Prostate gland (tissue), 2 donors: ENCODE measurements at regions not wholly inside any gene's neighbourhood (a gene's known extent, or its start where the extent isn't known, plus 50 kb on each side); places are given as distances from the start of the nearest gene placed in this dataset.

Source experiments
- DNase-seq: peaks from one replicate; pipeline ENCODE4 v3.0.0-alpha.2; 2019; ENCODE audit warnings: low spot score
- H3K27ac ChIP-seq, 2 donors: fragments of 200-600 bp; sonication (generic); 2 replicates each; pipeline ENCODE4 v1.5.1; 2017 to 2019
- H3K27me3 ChIP-seq: fragments of 200-600 bp; sonication (generic); replicated peaks from 2 replicates; pipeline ENCODE4 v1.5.1; 2019; ENCODE audit not compliant: insufficient read depth
- H3K36me3 ChIP-seq, 2 donors: fragments of 200-600 bp; sonication (generic); 1 replicate in 1 of 2; 2 replicates in 1 of 2; pipeline versions ENCODE4 v1.5.1 to v1.8.1; 2017 to 2019
- H3K4me1 ChIP-seq: fragments of 200-600 bp; sonication (generic); replicated peaks from 2 replicates; pipeline ENCODE4 v1.5.1; 2019
- H3K4me3 ChIP-seq, 2 donors: fragments of 200-600 bp; sonication (generic); 2 replicates each; pipeline ENCODE4 v1.5.1; 2017 to 2019
- H3K9me3 ChIP-seq: fragments of 200-600 bp; sonication (generic); 2 replicates; pipeline ENCODE4 v1.5.1; 2017
- POLR2A ChIP-seq: fragments of 450-650 bp; IDR thresholded peaks from one replicate; pipeline ENCODE4 v1.6.1; 2016; ENCODE audit warnings: antibody characterized with exemption, mild to moderate bottlenecking
- POLR2AphosphoS5 ChIP-seq: sonication (generic); formaldehyde crosslinking; IDR thresholded peaks from one replicate; pipeline ENCODE4 v1.6.1; 2017; ENCODE audit warnings: antibody characterized with exemption
- WGBS: methylation state at CpG from one replicate; pipeline ENCODE4 v1.1.5; 2018; 5-methylcytosine and 5-hydroxymethylcytosine counted together
- intact Hi-C: fragments of 100-400 bp; cut with DNase I; formaldehyde crosslinking; loops from one replicate; pipeline ENCODE4 v1.14.2; 2022
- TF ChIP-seq, protein P1 (sequence below), 4 experiments: fragments of 200-600 bp in 2 of 4; fragments of 450-650 bp in 2 of 4; sonication (generic) in 2 of 4; IDR thresholded peaks; 1 replicate in 3 of 4; 2 replicates in 1 of 4; pipeline ENCODE4 v1.5.1; 2016 to 2019; ENCODE audit warnings: antibody characterized with exemption in 4 of 4, mild to moderate bottlenecking in 2 of 4, moderate library complexity in 2 of 4

DNA sequence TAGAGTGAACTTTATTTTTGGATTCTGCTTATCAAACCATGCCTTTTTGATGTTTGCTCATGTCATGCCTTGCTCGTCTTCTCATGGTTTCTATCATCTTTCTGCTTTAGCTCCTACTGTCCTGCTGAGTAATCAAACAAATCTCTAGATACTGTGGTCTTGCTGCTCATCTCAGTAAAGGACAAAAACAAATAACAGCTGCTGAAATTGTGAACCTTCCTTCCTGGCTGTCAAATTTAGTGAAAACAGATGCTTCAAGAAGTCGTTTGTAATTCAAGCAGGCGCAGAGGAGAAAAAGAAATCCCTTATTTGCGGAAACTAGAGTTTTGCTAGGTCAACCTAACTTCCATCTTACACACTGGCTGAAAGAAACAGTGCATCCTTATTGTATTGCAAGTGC lies 616.1 kb upstream of the ALCAM start:
- H3K9me3 ChIP-seq = no peaks in the 10 kb centered on the region
- no peaks in the 10 kb centered on the region for H3K36me3 ChIP-seq
- 48% methylated on average over 4 of the region's 4 CpGs for WGBS
- intact Hi-C loops = no loop called here
- no peak overlapping the region for H3K4me3 ChIP-seq
- no peak overlapping the region for H3K27ac ChIP-seq
- H3K27me3 ChIP-seq = no peaks in the 10 kb centered on the region
- no peak for DNase-seq
- TF ChIP-seq POLR2A (no peak), POLR2AphosphoS5 (no peak)
- TF ChIP-seq, protein P1, sequence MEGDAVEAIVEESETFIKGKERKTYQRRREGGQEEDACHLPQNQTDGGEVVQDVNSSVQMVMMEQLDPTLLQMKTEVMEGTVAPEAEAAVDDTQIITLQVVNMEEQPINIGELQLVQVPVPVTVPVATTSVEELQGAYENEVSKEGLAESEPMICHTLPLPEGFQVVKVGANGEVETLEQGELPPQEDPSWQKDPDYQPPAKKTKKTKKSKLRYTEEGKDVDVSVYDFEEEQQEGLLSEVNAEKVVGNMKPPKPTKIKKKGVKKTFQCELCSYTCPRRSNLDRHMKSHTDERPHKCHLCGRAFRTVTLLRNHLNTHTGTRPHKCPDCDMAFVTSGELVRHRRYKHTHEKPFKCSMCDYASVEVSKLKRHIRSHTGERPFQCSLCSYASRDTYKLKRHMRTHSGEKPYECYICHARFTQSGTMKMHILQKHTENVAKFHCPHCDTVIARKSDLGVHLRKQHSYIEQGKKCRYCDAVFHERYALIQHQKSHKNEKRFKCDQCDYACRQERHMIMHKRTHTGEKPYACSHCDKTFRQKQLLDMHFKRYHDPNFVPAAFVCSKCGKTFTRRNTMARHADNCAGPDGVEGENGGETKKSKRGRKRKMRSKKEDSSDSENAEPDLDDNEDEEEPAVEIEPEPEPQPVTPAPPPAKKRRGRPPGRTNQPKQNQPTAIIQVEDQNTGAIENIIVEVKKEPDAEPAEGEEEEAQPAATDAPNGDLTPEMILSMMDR (IDR thresholded peaks at IDR 0.05) = no peak
- H3K4me1 ChIP-seq = no peaks in the 10 kb centered on the region

DNA sequence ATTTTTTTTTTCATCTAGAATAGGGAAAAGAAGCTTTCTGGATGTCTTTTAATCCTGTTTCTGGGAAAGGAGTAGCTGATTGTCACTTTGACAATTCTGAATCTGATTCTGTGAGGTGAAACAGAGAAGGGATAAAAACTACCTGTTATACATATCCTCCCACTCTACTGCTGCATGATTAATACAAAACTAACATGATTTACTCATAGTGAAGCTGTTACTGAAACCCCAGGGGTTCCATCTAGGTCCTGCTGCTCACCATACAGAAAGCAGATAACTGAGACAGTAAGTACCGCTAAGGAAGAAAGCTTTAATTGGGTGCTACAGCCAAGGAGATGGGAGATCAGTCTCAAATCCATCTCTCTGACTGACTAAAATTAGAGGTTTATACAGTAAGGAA lies 610.9 kb upstream of the ALCAM start:
- intact Hi-C loops = no loop called here
- WGBS = 100% methylated on average over 1 of the region's 1 CpG

DNA sequence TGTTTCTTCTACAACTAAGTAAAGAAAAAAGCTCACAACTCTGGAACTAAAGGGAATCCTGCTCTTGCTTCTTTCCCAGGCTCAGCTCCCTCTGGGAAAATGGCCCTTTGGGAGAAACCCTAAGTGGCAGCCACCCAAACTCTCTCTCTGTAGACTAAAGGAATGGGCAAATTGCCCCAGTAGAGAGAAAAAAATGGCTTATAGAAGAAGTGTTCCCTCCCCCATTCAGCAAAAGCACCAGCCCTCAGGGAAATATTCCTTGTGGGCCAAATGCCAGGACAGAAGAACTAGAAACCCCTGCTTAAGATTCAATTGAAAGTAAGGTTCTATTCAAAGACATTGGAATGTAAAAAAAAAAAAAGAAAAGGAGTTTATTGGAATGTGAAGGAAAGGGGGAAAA lies 603.7 kb upstream of the ALCAM start:
- H3K4me3 ChIP-seq = no peak overlapping the region
- DNase-seq = no peak
- no peaks in the 10 kb centered on the region for H3K27me3 ChIP-seq
- H3K27ac ChIP-seq = no peak overlapping the region
- H3K36me3 ChIP-seq = no peaks in the 10 kb centered on the region
- intact Hi-C loops = no loop called here
- H3K4me1 ChIP-seq = no peaks in the 10 kb centered on the region
- no peaks in the 10 kb centered on the region for H3K9me3 ChIP-seq
- TF ChIP-seq POLR2AphosphoS5 (no peak), POLR2A (no peak)
- TF ChIP-seq, protein P1 (IDR thresholded peaks at IDR 0.05) = no peak

More for the DNA sequence above, 610.9 kb upstream of the ALCAM start:
- DNase-seq = no peak
- H3K36me3 ChIP-seq = no peaks in the 10 kb centered on the region
- no peaks in the 10 kb centered on the region for H3K9me3 ChIP-seq
- TF ChIP-seq POLR2A (no peak), POLR2AphosphoS5 (no peak)
- TF ChIP-seq, protein P1 (IDR thresholded peaks at IDR 0.05) = no peak
- H3K27me3 ChIP-seq = no peaks in the 10 kb centered on the region
- H3K27ac ChIP-seq = no peak overlapping the region
- H3K4me1 ChIP-seq = no peaks in the 10 kb centered on the region
- H3K4me3 ChIP-seq = no peak overlapping the region

DNA sequence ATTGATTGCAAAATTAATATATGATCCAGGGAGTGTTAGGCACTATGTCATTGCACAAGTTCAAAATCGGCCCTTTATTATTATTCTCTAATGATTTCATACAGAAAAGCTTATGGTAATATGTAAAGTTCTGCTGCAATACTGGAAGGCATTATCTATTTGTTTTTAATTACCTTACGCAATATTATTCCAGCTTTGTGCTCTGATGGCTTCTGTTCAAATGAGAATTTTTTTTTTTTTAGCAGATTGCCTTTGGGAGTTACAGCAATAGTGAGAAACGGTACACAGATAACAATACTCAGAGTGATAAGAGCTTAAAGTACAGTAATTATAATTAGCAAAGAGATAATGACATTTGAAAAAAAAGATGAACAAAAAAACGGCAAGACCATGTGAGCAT lies 602.2 kb upstream of the ALCAM start:
- DNase-seq = no peak
- TF ChIP-seq POLR2A (no peak), POLR2AphosphoS5 (no peak)
- TF ChIP-seq, protein P1 (IDR thresholded peaks at IDR 0.05) = no peak
- Histone ChIP-seq H3K4me3 (no peak overlapping the region), H3K9me3 (no peaks in the 10 kb centered on the region), H3K36me3 (no peaks in the 10 kb centered on the region), H3K4me1 (no peaks in the 10 kb centered on the region), H3K27ac (no peak overlapping the region), H3K27me3 (no peaks in the 10 kb centered on the region)
- intact Hi-C loops = no loop called here
- 88% methylated on average over 4 of the region's 4 CpGs for WGBS

DNA sequence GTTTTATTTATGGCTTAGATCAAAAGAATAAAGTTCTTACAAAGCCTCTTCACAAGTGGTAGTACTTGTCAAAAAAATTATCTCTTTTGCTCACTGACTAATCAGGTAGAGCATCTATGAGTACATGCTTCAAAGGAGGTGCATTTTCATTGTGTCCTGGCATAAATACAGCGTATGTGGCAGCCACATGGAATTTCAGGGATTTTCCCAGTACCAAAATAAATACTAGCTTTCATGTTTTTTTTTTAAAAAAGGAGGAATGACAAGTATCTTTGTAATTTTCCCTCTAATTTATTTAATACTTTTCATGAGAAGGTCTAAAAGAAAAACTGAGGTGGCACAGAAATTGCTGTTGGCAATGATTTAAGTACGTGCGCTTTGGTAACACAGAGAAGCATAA lies 597.8 kb upstream of the ALCAM start:
- 81% methylated on average over 3 of the region's 3 CpGs for WGBS
- intact Hi-C loops = no loop called here

More for the DNA sequence above, 597.8 kb upstream of the ALCAM start:
- no peaks in the 10 kb centered on the region for H3K9me3 ChIP-seq
- DNase-seq = no peak
- H3K27me3 ChIP-seq = no peaks in the 10 kb centered on the region
- H3K4me3 ChIP-seq = no peak overlapping the region
- TF ChIP-seq POLR2AphosphoS5 (no peak), POLR2A (no peak)
- TF ChIP-seq, protein P1 (IDR thresholded peaks at IDR 0.05) = no peak
- no peak overlapping the region for H3K27ac ChIP-seq
- no peaks in the 10 kb centered on the region for H3K4me1 ChIP-seq
- no peaks in the 10 kb centered on the region for H3K36me3 ChIP-seq
